A549 (cell line): ENCODE measurements at regions not wholly inside any gene's neighbourhood (a gene's known extent, or its start where the extent isn't known, plus 50 kb on each side); places are given as distances from the start of the nearest gene placed in this dataset.

Source experiments
- ATOH8 ChIP-seq: fragments of 250-450 bp; sonication (Bioruptor Pico); IDR thresholded peaks from 2 replicates; pipeline ENCODE4 v1.5.0; 2020; ENCODE audit warnings: low read depth, mild to moderate bottlenecking, moderate library complexity
- CBX2 ChIP-seq: fragments of 200-600 bp; sonication (generic); IDR thresholded peaks from 2 replicates; pipeline ENCODE4 v1.6.1; 2016; ENCODE audit warnings: low read depth, mild to moderate bottlenecking, borderline replicate concordance
- CTCF ChIP-seq: fragments of >200 bp; sonication (Bioruptor Twin); formaldehyde crosslinking; IDR thresholded peaks from 3 replicates; pipeline ENCODE4 v1.5.1; 2016
- E2F6 ChIP-seq: IDR thresholded peaks from 2 replicates; pipeline ENCODE4 v1.6.1; 2012; ENCODE audit warnings: low read depth, borderline replicate concordance
- EP300 ChIP-seq, 2 experiments: fragments of >200 bp; sonication (Bioruptor Twin); formaldehyde crosslinking; IDR thresholded peaks; 2 replicates in 1 of 2; 3 replicates in 1 of 2; pipeline ENCODE4 v1.6.1; 2016 to 2017
- FOSL2 ChIP-seq, 2 experiments: fragments of 450-650 bp in 1 of 2; fragments of >200 bp in 1 of 2; sonication (Bioruptor Twin) in 1 of 2; formaldehyde crosslinking; IDR thresholded peaks; 2 replicates each; pipeline versions ENCODE4 v1.5.0 to v1.6.1; 2016 to 2020; ENCODE audit warnings: mild to moderate bottlenecking in 1 of 2, moderate library complexity in 1 of 2
- MYC ChIP-seq: IDR thresholded peaks from 2 replicates; pipeline ENCODE4 v1.6.1; 2012; ENCODE audit warnings: mild to moderate bottlenecking, inconsistent platforms, low read length, improper control_type of control experiment, borderline replicate concordance
- POLR2A ChIP-seq: IDR thresholded peaks from 2 replicates; pipeline ENCODE4 v1.6.1; 2012; ENCODE audit warnings: mild to moderate bottlenecking, low read length
- POLR2AphosphoS2 ChIP-seq: conservative IDR thresholded peaks from 2 replicates; pipeline ENCODE4 v1.6.1; 2012; ENCODE audit warnings: low read length, improper control_type of control experiment, inconsistent platforms
- REST ChIP-seq: fragments of 200-600 bp; sonication (generic); IDR thresholded peaks from 2 replicates; pipeline ENCODE4 v1.6.1; 2016; ENCODE audit warnings: antibody characterized with exemption, mild to moderate bottlenecking, moderate library complexity
- RFX5 ChIP-seq: fragments of 450-650 bp; IDR thresholded peaks from 2 replicates; pipeline ENCODE4 v1.7.1; 2014; ENCODE audit warnings: antibody characterized with exemption, mild to moderate bottlenecking, moderate library complexity
- SREBF2 ChIP-seq: fragments of 450-650 bp; IDR thresholded peaks from 2 replicates; pipeline ENCODE4 v1.6.1; 2014; ENCODE audit warnings: mild to moderate bottlenecking, moderate library complexity
- USF2 ChIP-seq: fragments of 450-650 bp; IDR thresholded peaks from 2 replicates; pipeline ENCODE4 v1.6.1; 2014; ENCODE audit warnings: antibody characterized with exemption
- ZFP36 ChIP-seq: fragments of 450-650 bp; IDR thresholded peaks from 2 replicates; pipeline ENCODE4 v1.6.1; 2014; ENCODE audit warnings: borderline replicate concordance; ENCODE audit not compliant: partially characterized antibody

GRCh38 chr13:59270327-59270726, 893.4 kb downstream of the DIAPH3 start:
- TF ChIP-seq POLR2AphosphoS2 (no peak), E2F6 (no peak), ATOH8 (CRISPR knock-in tag) (no peak), POLR2A (no peak), CTCF (no peak), SREBF2 (no peak), RFX5 (no peak), MYC (no peak), EP300 (IDR thresholded peaks at IDR 0.05) (no peak), REST (no peak), FOSL2 (IDR thresholded peaks at IDR 0.05) (no peak), FOSL2 (CRISPR knock-in tag; IDR thresholded peaks at IDR 0.05) (no peak), ZFP36 (no peak), CBX2 (no peak), USF2 (no peak)
